Nephron progenitor cell (in vitro differentiated cells): ENCODE measurements at regions not wholly inside any gene's neighbourhood (a gene's known extent, or its start where the extent isn't known, plus 50 kb on each side); places are given as distances from the start of the nearest gene placed in this dataset.
A peak's percentile ranks its signal among the peaks of the same experiment; 100 is the strongest.

Experiments used
- DNase-seq: peaks from one replicate; pipeline ENCODE4 v3.0.0; 2021
- H3K27ac Mint-ChIP-seq: 2 replicates; pipeline ENCODE4 v1.8.0; 2021; ENCODE audit warnings: mild to moderate bottlenecking, moderate library complexity, mixed read lengths
- H3K27me3 Mint-ChIP-seq: 2 replicates; pipeline ENCODE4 v1.8.0; 2021; ENCODE audit warnings: mild to moderate bottlenecking, low read depth, mixed read lengths; ENCODE audit not compliant: poor library complexity
- H3K36me3 Mint-ChIP-seq: 2 replicates; pipeline ENCODE4 v1.8.0; 2021; ENCODE audit warnings: low read depth, mixed read lengths
- H3K4me1 Mint-ChIP-seq: 2 replicates; pipeline ENCODE4 v1.8.0; 2021; ENCODE audit warnings: mixed read lengths
- H3K4me3 Mint-ChIP-seq: 2 replicates; pipeline ENCODE4 v1.8.0; 2021; ENCODE audit warnings: mild to moderate bottlenecking, moderate library complexity, mixed read lengths
- H3K9me3 Mint-ChIP-seq: 2 replicates; pipeline ENCODE4 v1.8.0; 2021; ENCODE audit warnings: mild to moderate bottlenecking, moderate library complexity, mixed read lengths
- CTCF ChIP-seq: fragments of 200-600 bp; sonication (generic); IDR thresholded peaks from 2 replicates; pipeline ENCODE4 v1.5.0; 2021; ENCODE audit warnings: antibody characterized with exemption

GRCh38 chr6:139858429-139858828 lies 484.0 kb upstream of the CITED2 start:
- no peak for TF ChIP-seq CTCF
- no peak for DNase-seq
- H3K27ac Mint-ChIP-seq, result no peak overlapping the region
- H3K4me3 Mint-ChIP-seq, result no peak overlapping the region
- peaks cover 18% of the 10 kb centered on the region for H3K36me3 Mint-ChIP-seq
- H3K27me3 Mint-ChIP-seq, result no peaks in the 10 kb centered on the region
- H3K4me1 Mint-ChIP-seq, result peaks cover 58% of the 10 kb centered on the region
- peaks cover 12% of the 10 kb centered on the region for H3K9me3 Mint-ChIP-seq

- H3K9me3 Mint-ChIP-seq, result peaks cover 4% of the 10 kb centered on the region
- TF ChIP-seq CTCF, result no peak
- DNase-seq, result no peak
- peak overlapping the region; percentile 97 for H3K27ac Mint-ChIP-seq
- peaks cover 14% of the 10 kb centered on the region for H3K36me3 Mint-ChIP-seq
- peaks cover 71% of the 10 kb centered on the region for H3K4me1 Mint-ChIP-seq
- H3K27me3 Mint-ChIP-seq, result no peaks in the 10 kb centered on the region
- no peak overlapping the region for H3K4me3 Mint-ChIP-seq
Observed at GRCh38 chr6:139857143-139857542, 482.7 kb upstream of the CITED2 start.

- Mint-ChIP-seq H3K4me3 (peak overlapping the region; percentile 58), H3K27me3 (no peaks in the 10 kb centered on the region), H3K9me3 (peaks cover 8% of the 10 kb centered on the region), H3K27ac (peak overlapping the region; percentile 97), H3K36me3 (peaks cover 18% of the 10 kb centered on the region), H3K4me1 (peaks cover 77% of the 10 kb centered on the region)
- no peak for DNase-seq
- TF ChIP-seq CTCF, result no peak
Observed at GRCh38 chr6:139856562-139856961, 482.1 kb upstream of the CITED2 start.

GRCh38 chr6:139855671-139856311 lies 481.3 kb upstream of the CITED2 start:
- no peaks in the 10 kb centered on the region for H3K27me3 Mint-ChIP-seq
- H3K27ac Mint-ChIP-seq, result peak overlapping the region; percentile 97
- TF ChIP-seq CTCF, result no peak
- no peak for DNase-seq
- peaks cover 78% of the 10 kb centered on the region for H3K4me1 Mint-ChIP-seq
- peaks cover 12% of the 10 kb centered on the region for H3K9me3 Mint-ChIP-seq
- peaks cover 21% of the 10 kb centered on the region for H3K36me3 Mint-ChIP-seq
- peak overlapping the region; percentile 58 for H3K4me3 Mint-ChIP-seq

- Mint-ChIP-seq H3K4me3 (peak overlapping the region; percentile 22), H3K27ac (peak overlapping the region; percentile 98), H3K9me3 (peaks cover 32% of the 10 kb centered on the region), H3K27me3 (no peaks in the 10 kb centered on the region), H3K36me3 (peaks cover 26% of the 10 kb centered on the region), H3K4me1 (peaks cover 75% of the 10 kb centered on the region)
- peak; percentile 58 for DNase-seq
- no peak for TF ChIP-seq CTCF
Observed at GRCh38 chr6:139853302-139853992, 479.0 kb upstream of the CITED2 start.
